C4-2B (cell line): ENCODE measurements at regions not wholly inside any gene's neighbourhood (a gene's known extent, or its start where the extent isn't known, plus 50 kb on each side); places are given as distances from the start of the nearest gene placed in this dataset.

Experiments used
- H3K27ac ChIP-seq: fragments of 450-650 bp; 2 replicates; pipeline ENCODE4 v1.5.1; 2017
- ZFX ChIP-seq: fragments of 450-650 bp; IDR thresholded peaks from 2 replicates; pipeline ENCODE4 v1.6.1; 2017
- TF ChIP-seq, protein P1 (sequence below): fragments of 450-650 bp; conservative IDR thresholded peaks from 2 replicates; pipeline ENCODE4 v1.5.1; 2017; ENCODE audit warnings: mild to moderate bottlenecking

DNA sequence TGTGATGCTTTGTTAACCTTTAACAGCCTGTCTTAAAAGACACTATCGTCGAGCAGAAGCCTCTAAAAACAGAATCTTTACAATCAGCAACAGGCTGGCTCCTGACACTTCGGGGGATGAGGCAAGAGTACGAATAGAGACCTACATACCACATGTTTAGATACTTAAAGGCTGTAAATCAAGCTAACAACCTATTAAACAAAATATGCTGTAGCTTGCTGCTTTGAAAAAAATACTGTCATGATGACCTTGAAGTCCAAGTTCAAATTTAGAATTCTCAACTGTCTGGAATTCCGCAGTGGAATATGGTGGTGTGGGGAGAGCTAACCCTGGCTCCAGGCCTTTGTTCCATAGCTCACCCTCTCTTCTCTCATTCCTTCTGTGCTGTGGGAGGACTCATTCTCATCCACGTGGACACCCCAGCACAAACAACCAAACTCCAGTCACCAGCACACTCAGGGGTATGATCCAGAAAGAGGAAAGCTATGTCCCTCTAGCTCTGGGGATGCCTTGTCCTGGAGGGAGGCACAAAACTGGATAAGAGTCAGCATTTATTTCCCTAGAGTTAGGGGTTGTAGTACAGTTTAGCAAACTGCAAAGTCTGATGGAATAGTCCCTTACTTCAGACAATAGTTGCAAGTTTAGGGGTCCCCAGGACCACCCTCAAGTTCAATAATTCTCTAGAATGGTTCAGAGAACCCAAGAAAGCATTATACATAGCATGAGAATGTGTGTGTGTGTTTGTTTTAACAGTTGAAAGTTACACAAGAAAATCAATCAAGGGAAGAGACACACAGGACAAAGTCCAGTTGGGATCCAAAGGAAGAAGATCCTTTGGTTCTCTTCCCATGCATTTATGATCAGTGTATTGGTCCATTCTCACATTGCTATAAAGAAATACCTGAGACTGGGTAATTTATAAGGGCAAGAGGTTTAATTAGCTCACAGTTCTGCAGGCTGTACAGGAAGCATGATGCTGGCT is 196.1 kb upstream of the SVIL start:
- no peak overlapping the region for H3K27ac ChIP-seq

GRCh38 chr10:29829776-29830175 is 195.0 kb upstream of the SVIL start:
- TF ChIP-seq, protein P1, sequence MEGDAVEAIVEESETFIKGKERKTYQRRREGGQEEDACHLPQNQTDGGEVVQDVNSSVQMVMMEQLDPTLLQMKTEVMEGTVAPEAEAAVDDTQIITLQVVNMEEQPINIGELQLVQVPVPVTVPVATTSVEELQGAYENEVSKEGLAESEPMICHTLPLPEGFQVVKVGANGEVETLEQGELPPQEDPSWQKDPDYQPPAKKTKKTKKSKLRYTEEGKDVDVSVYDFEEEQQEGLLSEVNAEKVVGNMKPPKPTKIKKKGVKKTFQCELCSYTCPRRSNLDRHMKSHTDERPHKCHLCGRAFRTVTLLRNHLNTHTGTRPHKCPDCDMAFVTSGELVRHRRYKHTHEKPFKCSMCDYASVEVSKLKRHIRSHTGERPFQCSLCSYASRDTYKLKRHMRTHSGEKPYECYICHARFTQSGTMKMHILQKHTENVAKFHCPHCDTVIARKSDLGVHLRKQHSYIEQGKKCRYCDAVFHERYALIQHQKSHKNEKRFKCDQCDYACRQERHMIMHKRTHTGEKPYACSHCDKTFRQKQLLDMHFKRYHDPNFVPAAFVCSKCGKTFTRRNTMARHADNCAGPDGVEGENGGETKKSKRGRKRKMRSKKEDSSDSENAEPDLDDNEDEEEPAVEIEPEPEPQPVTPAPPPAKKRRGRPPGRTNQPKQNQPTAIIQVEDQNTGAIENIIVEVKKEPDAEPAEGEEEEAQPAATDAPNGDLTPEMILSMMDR = no peak
- TF ChIP-seq ZFX = no peak
- H3K27ac ChIP-seq = no peak overlapping the region

More for the DNA sequence above, 196.1 kb upstream of the SVIL start:
- TF ChIP-seq, protein P1 = no peak
- TF ChIP-seq ZFX = no peak

GRCh38 chr10:29828956-29829355 is 194.2 kb upstream of the SVIL start:
- TF ChIP-seq, protein P1 = no peak
- no peak for TF ChIP-seq ZFX
- H3K27ac ChIP-seq = no peak overlapping the region

DNA sequence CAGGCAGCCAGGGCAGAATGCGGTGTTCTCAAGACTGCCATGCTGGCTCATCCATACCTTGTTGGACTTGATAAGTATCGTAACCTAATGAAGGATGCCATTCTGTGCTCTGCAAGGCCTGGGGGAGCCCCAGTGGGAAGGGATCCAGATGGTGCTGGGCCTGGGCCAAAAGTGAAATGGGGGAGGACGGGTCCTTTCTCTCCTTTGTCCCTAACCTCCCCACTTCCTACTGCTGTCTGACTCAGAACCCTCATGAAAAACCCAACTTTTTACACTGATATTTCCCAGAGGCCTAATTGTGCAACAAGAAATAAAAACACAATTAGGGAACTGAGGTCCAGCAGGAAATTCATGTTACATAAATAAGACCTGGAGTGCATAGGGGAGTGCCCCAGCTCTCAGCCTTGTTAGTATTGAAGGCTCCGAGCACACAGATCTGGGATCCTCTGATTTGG is 193.7 kb upstream of the SVIL start:
- TF ChIP-seq, protein P1 = no peak
- no peak for TF ChIP-seq ZFX
- H3K27ac ChIP-seq = no peak overlapping the region

DNA sequence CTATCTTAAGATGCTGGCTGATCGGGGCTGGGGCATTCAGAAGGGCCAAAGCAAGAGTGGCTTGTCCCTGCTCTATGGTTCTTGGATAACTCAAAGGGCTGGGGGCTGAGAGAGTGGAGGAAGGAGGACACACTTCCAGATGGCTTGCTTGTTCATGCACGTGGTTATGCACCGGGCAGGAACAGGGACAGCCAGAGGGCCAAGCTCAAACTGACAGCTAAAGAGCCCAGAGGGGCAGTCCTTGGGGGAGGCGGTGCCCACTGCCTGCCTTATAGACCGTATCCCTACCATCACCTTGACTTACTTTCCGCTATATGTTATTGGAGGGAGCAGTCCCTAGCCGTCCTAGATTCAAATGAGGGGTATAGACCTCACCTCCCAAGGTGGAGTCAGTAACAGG is 192.7 kb upstream of the SVIL start:
- no peak for TF ChIP-seq ZFX
- TF ChIP-seq, protein P1 = no peak

DNA sequence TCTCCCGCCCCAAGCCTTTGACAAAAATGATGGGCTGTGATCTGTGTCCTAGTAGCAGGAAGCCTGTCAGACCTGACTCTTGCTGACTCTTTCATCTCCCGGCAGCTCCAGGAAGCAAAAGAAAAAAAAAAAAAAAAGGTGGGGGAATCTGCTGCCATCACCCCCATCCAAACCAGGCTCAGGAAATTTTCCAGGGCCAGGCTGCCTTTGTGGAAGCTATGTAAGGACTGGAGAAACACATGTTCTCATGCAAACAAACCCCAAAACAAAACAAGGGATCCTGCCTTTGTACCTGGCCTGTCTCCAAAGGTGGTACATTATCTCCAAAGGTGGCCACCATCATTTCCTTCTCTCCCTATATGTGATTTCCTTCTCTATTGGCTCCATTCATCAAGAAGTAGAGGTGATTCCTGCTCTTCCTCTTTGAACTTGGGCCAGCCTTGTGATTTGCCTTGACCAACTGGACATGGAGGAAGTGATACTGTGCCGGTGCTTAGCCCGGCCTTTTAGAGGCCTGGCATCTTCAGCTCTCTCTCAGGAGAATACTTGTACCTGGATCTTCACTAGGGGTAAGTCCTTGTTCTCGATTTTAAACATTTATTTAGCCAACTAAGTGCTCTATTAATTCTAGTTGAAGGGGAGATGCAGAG is 192.2 kb upstream of the SVIL start:
- no peak overlapping the region for H3K27ac ChIP-seq
- TF ChIP-seq, protein P1 = no peak
- no peak for TF ChIP-seq ZFX

More for the DNA sequence above, 192.7 kb upstream of the SVIL start:
- H3K27ac ChIP-seq = no peak overlapping the region

DNA sequence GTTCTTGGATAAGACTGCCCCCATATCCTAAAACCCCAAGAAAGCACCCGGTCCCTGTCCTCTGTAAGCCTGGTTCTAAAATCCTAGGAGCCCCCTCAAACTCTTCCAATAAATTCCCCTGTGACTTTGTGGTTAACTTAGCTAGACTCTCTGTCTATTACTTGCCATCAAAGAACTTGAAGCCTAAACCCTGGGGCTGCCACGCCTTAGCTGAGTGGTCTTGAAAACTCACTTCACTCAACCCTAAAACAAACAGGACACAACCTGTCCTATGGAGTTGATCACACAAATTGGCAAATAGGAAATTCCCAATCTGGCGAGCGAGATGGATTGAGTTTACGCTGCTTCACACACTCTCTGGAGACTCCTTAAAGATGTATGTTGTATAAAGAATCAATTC is 191.4 kb upstream of the SVIL start:
- TF ChIP-seq, protein P1 = no peak
- no peak for TF ChIP-seq ZFX
- no peak overlapping the region for H3K27ac ChIP-seq
